Astrocyte (in vitro differentiated cells and primary cell): ENCODE measurements at regions not wholly inside any gene's neighbourhood (a gene's known extent, or its start where the extent isn't known, plus 50 kb on each side); places are given as distances from the start of the nearest gene placed in this dataset.

Experiments used
- DNase-seq: peaks from one replicate; pipeline ENCODE4 v3.0.0-alpha.2; 2010; ENCODE audit warnings: low read depth
- FAIRE-seq: peaks from 2 replicates; lab custom pipeline; 2011; peaks lifted over from hg19 to GRCh38; lab: Jason Lieb, UNC
- H2AFZ ChIP-seq: 2 replicates; pipeline ENCODE4 v1.6.0; 2012; ENCODE audit warnings: low read depth, low read length, inconsistent platforms
- H3K27ac ChIP-seq: 2 replicates; pipeline ENCODE4 v1.5.1; 2011; ENCODE audit warnings: low read depth, low read length, inconsistent platforms
- H3K27me3 ChIP-seq: 2 replicates; pipeline ENCODE4 v1.6.0; 2011; ENCODE audit warnings: low read length, inconsistent platforms; ENCODE audit not compliant: insufficient read depth
- H3K36me3 ChIP-seq: 2 replicates; pipeline ENCODE4 v1.5.1; 2011; ENCODE audit warnings: low read length, inconsistent platforms; ENCODE audit not compliant: insufficient read depth
- H3K4me1 ChIP-seq: 2 replicates; pipeline ENCODE4 v1.5.1; 2011; ENCODE audit warnings: low read length, inconsistent platforms; ENCODE audit not compliant: insufficient read depth
- H3K4me2 ChIP-seq: 2 replicates; pipeline ENCODE4 v1.6.0; 2012; ENCODE audit warnings: low read length, inconsistent platforms
- H3K4me3 ChIP-seq: 2 replicates; pipeline ENCODE4 v1.5.1; 2011; ENCODE audit warnings: low read depth, mild to moderate bottlenecking, low read length, inconsistent platforms; ENCODE audit not compliant: insufficient read depth
- H3K79me2 ChIP-seq: 2 replicates; pipeline ENCODE4 v1.6.0; 2012; ENCODE audit warnings: mild to moderate bottlenecking, low read length, inconsistent platforms; ENCODE audit not compliant: insufficient read depth
- H3K9ac ChIP-seq: 2 replicates; pipeline ENCODE4 v1.6.0; 2012; ENCODE audit warnings: mild to moderate bottlenecking, low read length, inconsistent platforms
- H3K9me3 ChIP-seq: 2 replicates; pipeline ENCODE4 v1.5.1; 2012; ENCODE audit warnings: low read depth, mild to moderate bottlenecking, low read length, inconsistent platforms; ENCODE audit not compliant: insufficient read depth
- H4K20me1 ChIP-seq: 2 replicates; pipeline ENCODE4 v1.6.0; 2012; ENCODE audit warnings: low read length, inconsistent platforms; ENCODE audit not compliant: insufficient read depth
- H3K27ac Mint-ChIP-seq: one replicate; pipeline ENCODE4 v1.8.0; 2021; ENCODE audit warnings: mild to moderate bottlenecking, mixed read lengths; ENCODE audit not compliant: unreplicated experiment
- H3K27me3 Mint-ChIP-seq: one replicate; pipeline ENCODE4 v1.8.0; 2021; ENCODE audit warnings: low read depth, mixed read lengths; ENCODE audit not compliant: unreplicated experiment
- H3K36me3 Mint-ChIP-seq: one replicate; pipeline ENCODE4 v1.8.0; 2021; ENCODE audit warnings: low read depth, mixed read lengths; ENCODE audit not compliant: unreplicated experiment
- H3K4me1 Mint-ChIP-seq: one replicate; pipeline ENCODE4 v1.8.0; 2021; ENCODE audit warnings: low read depth, mixed read lengths; ENCODE audit not compliant: unreplicated experiment
- H3K4me3 Mint-ChIP-seq: one replicate; pipeline ENCODE4 v1.8.0; 2021; ENCODE audit warnings: mild to moderate bottlenecking, moderate library complexity, mixed read lengths; ENCODE audit not compliant: unreplicated experiment
- H3K9me3 Mint-ChIP-seq: one replicate; pipeline ENCODE4 v1.8.0; 2021; ENCODE audit warnings: mild to moderate bottlenecking, mixed read lengths; ENCODE audit not compliant: unreplicated experiment
- CTCF ChIP-seq: IDR thresholded peaks from 2 replicates; pipeline ENCODE4 v1.5.1; 2011; ENCODE audit warnings: low read depth, mild to moderate bottlenecking, inconsistent platforms, low read length, moderate library complexity; ENCODE audit not compliant: insufficient read depth
- EZH2 ChIP-seq: IDR thresholded peaks from 2 replicates; pipeline ENCODE4 v1.6.1; 2012; ENCODE audit warnings: mild to moderate bottlenecking, low read length, inconsistent platforms; ENCODE audit not compliant: insufficient read depth

GRCh38 chr3:180239939-180240338 is 203.2 kb upstream of the PEX5L start:
- Histone ChIP-seq H3K9me3 (no peaks in the 10 kb centered on the region), H3K79me2 (no peaks in the 10 kb centered on the region), H3K4me1 (no peaks in the 10 kb centered on the region), H4K20me1 (no peaks in the 10 kb centered on the region), H3K36me3 (no peaks in the 10 kb centered on the region), H3K27ac (no peak overlapping the region), H2AFZ (no peak overlapping the region), H3K27me3 (no peaks in the 10 kb centered on the region), H3K4me3 (no peak overlapping the region), H3K9ac (no peak overlapping the region), H3K4me2 (no peak overlapping the region)
- TF ChIP-seq CTCF: no peak
- no peak for TF ChIP-seq EZH2
- Mint-ChIP-seq H3K36me3 (no peaks in the 10 kb centered on the region), H3K4me1 (no peaks in the 10 kb centered on the region), H3K27ac (no peak overlapping the region), H3K4me3 (no peak overlapping the region), H3K9me3 (peaks cover 3% of the 10 kb centered on the region), H3K27me3 (no peaks in the 10 kb centered on the region)
- no peak for FAIRE-seq
- DNase-seq: no peak

DNA sequence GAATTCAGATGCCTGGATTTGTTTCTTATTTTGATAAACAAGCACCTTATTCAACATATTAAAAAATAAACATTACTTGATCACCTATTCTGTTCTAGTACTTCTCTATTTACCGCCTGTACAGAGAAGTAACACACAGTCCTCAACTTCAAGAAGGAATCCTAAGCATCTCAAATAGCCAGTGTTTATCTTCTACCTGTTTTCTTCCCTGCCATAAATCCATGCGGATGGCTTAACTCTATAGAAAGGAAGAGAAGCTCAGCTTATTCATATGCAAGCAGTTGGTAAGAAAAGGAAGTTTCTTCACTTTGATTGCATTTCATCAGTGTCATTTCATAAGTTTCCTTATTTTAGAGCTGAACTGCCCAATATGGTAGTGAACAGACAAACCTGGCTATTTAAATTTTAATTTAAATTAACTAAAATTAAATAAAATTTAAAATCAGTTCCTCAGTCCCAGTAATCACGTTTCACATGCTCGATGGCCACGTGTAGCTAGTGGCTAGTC is 210.0 kb upstream of the PEX5L start:
- Mint-ChIP-seq H3K36me3 (no peaks in the 10 kb centered on the region), H3K4me3 (no peak overlapping the region), H3K27me3 (no peaks in the 10 kb centered on the region), H3K4me1 (no peaks in the 10 kb centered on the region), H3K9me3 (no peaks in the 10 kb centered on the region), H3K27ac (no peak overlapping the region)
- Histone ChIP-seq H3K9ac (no peak overlapping the region), H3K27ac (no peak overlapping the region), H2AFZ (no peak overlapping the region), H3K79me2 (no peaks in the 10 kb centered on the region), H3K4me3 (no peak overlapping the region), H3K9me3 (no peaks in the 10 kb centered on the region), H3K27me3 (no peaks in the 10 kb centered on the region), H4K20me1 (no peaks in the 10 kb centered on the region), H3K36me3 (no peaks in the 10 kb centered on the region), H3K4me1 (no peaks in the 10 kb centered on the region), H3K4me2 (no peak overlapping the region)
- DNase-seq: no peak
- no peak for TF ChIP-seq CTCF
- no peak for TF ChIP-seq EZH2
- FAIRE-seq: no peak

DNA sequence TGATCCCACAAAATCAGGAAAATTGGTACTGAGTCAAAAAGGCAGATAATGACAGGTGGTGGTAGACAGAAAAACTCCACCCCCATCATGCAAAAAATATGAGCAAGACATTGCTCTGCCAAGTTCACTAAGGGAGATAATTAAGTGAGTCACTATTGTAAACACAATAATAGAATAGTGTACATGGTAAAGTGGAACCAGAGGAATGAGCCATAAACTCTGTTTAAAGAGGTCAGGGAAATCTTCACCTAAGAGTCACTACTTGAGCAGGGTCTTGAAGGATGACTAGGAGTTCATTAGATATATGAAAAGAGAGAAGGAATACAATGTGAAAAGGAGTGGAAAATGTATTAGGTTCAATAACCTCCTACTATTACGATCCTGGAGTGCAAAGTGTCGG is 213.4 kb upstream of the PEX5L start:
- FAIRE-seq (no peak), DNase-seq (peak; percentile 54)
- H3K4me3 Mint-ChIP-seq: no peak overlapping the region
- no peaks in the 10 kb centered on the region for H3K27me3 Mint-ChIP-seq
- H3K9me3 Mint-ChIP-seq: no peaks in the 10 kb centered on the region
- no peak overlapping the region for H3K27ac ChIP-seq
- no peaks in the 10 kb centered on the region for H3K79me2 ChIP-seq
- no peak overlapping the region for H3K4me3 ChIP-seq
- no peak overlapping the region for H3K9ac ChIP-seq
- no peaks in the 10 kb centered on the region for H3K9me3 ChIP-seq
- H3K36me3 ChIP-seq: no peaks in the 10 kb centered on the region
- H4K20me1 ChIP-seq: no peaks in the 10 kb centered on the region
- H3K27ac Mint-ChIP-seq: no peak overlapping the region
- no peaks in the 10 kb centered on the region for H3K27me3 ChIP-seq
- no peak overlapping the region for H2AFZ ChIP-seq
- no peaks in the 10 kb centered on the region for H3K36me3 Mint-ChIP-seq
- no peak overlapping the region for H3K4me2 ChIP-seq
- TF ChIP-seq EZH2 (no peak), CTCF (no peak)
- no peaks in the 10 kb centered on the region for H3K4me1 Mint-ChIP-seq
- no peaks in the 10 kb centered on the region for H3K4me1 ChIP-seq
